MM.1S (cell line): ENCODE measurements at regions not wholly inside any gene's neighbourhood (a gene's known extent, or its start where the extent isn't known, plus 50 kb on each side); places are given as distances from the start of the nearest gene placed in this dataset.
A peak's percentile ranks its signal among the peaks of the same experiment; 100 is the strongest.

Experiments used
- DNase-seq: peaks from one replicate; pipeline ENCODE4 v3.0.0-alpha.2; 2015
- H2AFZ ChIP-seq: fragments of 300-600 bp; sonication (generic); 2 replicates; pipeline ENCODE4 v1.6.0; 2016; ENCODE audit warnings: antibody characterized with exemption, low read length
- H3F3A ChIP-seq: fragments of 300-600 bp; sonication (generic); 2 replicates; pipeline ENCODE4 v1.6.1; 2016; ENCODE audit warnings: mild to moderate bottlenecking, antibody characterized with exemption, low read length, moderate library complexity, mixed read lengths; ENCODE audit not compliant: insufficient read depth
- H3K27ac ChIP-seq: fragments of 300-600 bp; sonication (generic); 2 replicates; pipeline ENCODE4 v1.5.1; 2016; ENCODE audit warnings: mild to moderate bottlenecking, low read length
- H3K27me3 ChIP-seq: fragments of 300-600 bp; sonication (generic); replicated peaks from 2 replicates; pipeline ENCODE4 v1.6.0; 2016; ENCODE audit warnings: low read length; ENCODE audit not compliant: insufficient read depth
- H3K36me3 ChIP-seq: fragments of 300-600 bp; sonication (generic); replicated peaks from 2 replicates; pipeline ENCODE4 v1.6.1; 2016; ENCODE audit warnings: mild to moderate bottlenecking, low read length, mixed read lengths; ENCODE audit not compliant: insufficient read depth
- H3K4me1 ChIP-seq: fragments of 300-600 bp; sonication (generic); 2 replicates; pipeline ENCODE4 v1.6.1; 2016; ENCODE audit warnings: low read length, mixed read lengths
- H3K4me2 ChIP-seq: fragments of 300-600 bp; sonication (generic); 2 replicates; pipeline ENCODE4 v1.6.0; 2016; ENCODE audit warnings: low read depth, low read length
- H3K4me3 ChIP-seq: fragments of 300-600 bp; sonication (generic); 2 replicates; pipeline ENCODE4 v1.5.1; 2016; ENCODE audit warnings: low read length, mixed read lengths
- H3K79me2 ChIP-seq: fragments of 300-600 bp; sonication (generic); 2 replicates; pipeline ENCODE4 v1.6.1; 2016; ENCODE audit warnings: mixed run types, low read length, mixed read lengths
- H3K9ac ChIP-seq: fragments of 300-600 bp; sonication (generic); 2 replicates; pipeline ENCODE4 v1.6.1; 2016; ENCODE audit warnings: low read length, mixed read lengths
- H3K9me2 ChIP-seq: fragments of 300-600 bp; sonication (generic); replicated peaks from 2 replicates; pipeline ENCODE4 v1.6.1; 2016; ENCODE audit warnings: mild to moderate bottlenecking, low read length, mixed read lengths; ENCODE audit not compliant: insufficient read depth
- H3K9me3 ChIP-seq: fragments of 300-600 bp; sonication (generic); replicated peaks from 2 replicates; pipeline ENCODE4 v1.6.1; 2016; ENCODE audit warnings: mild to moderate bottlenecking, low read length, mixed read lengths; ENCODE audit not compliant: insufficient read depth
- H4K20me1 ChIP-seq: fragments of 300-600 bp; sonication (generic); 2 replicates; pipeline ENCODE4 v1.6.1; 2016; ENCODE audit warnings: mild to moderate bottlenecking, low read length, moderate library complexity, mixed read lengths; ENCODE audit not compliant: insufficient read depth
- CTCF ChIP-seq: fragments of 300-600 bp; sonication (generic); IDR thresholded peaks from 2 replicates; pipeline ENCODE4 v1.5.1; 2016; ENCODE audit warnings: antibody characterized with exemption, low read length, mixed read lengths
- EZH2 ChIP-seq: fragments of 300-600 bp; sonication (generic); optimal IDR thresholded peaks from 2 replicates; pipeline ENCODE3; 2017; ENCODE audit warnings: low read depth, mild to moderate bottlenecking, antibody characterized with exemption, low read length, mixed read lengths
- EZH2phosphoT487 ChIP-seq: fragments of 300-600 bp; sonication (generic); IDR thresholded peaks from 2 replicates; pipeline ENCODE4 v1.6.1; 2018; ENCODE audit warnings: antibody characterized with exemption, low read length

GRCh38 chr1:97004743-97005142 is 283.2 kb downstream of the PTBP2 start:
- TF ChIP-seq EZH2 (no peak), EZH2phosphoT487 (no peak), CTCF (no peak)
- no peaks in the 10 kb centered on the region for H3K9me2 ChIP-seq

GRCh38 chr1:97006044-97006661 is 284.6 kb downstream of the PTBP2 start:
- H3K79me2 ChIP-seq = no peaks in the 10 kb centered on the region
- no peak overlapping the region for H3K4me2 ChIP-seq
- H3K4me1 ChIP-seq = peaks cover 11% of the 10 kb centered on the region; the same call in 1 of the 2 replicates
- no peaks in the 10 kb centered on the region for H3K9me2 ChIP-seq
- no peak overlapping the region for H2AFZ ChIP-seq
- H3K4me3 ChIP-seq = no peak overlapping the region
- H3K9ac ChIP-seq = no peak overlapping the region
- no peaks in the 10 kb centered on the region for H4K20me1 ChIP-seq
- peak; percentile 24 for DNase-seq
- H3K27ac ChIP-seq = no peak overlapping the region
- H3F3A ChIP-seq = no peaks in the 10 kb centered on the region
- TF ChIP-seq EZH2phosphoT487 (no peak), CTCF (no peak), EZH2 (no peak)
- H3K27me3 ChIP-seq = no peaks in the 10 kb centered on the region
- no peaks in the 10 kb centered on the region for H3K36me3 ChIP-seq
- H3K9me3 ChIP-seq = no peaks in the 10 kb centered on the region

More at GRCh38 chr1:97004743-97005142, 283.2 kb downstream of the PTBP2 start:
- no peak overlapping the region for H3K4me3 ChIP-seq
- no peak overlapping the region for H2AFZ ChIP-seq
- H3K27me3 ChIP-seq = no peaks in the 10 kb centered on the region
- no peaks in the 10 kb centered on the region for H3K79me2 ChIP-seq
- no peaks in the 10 kb centered on the region for H4K20me1 ChIP-seq
- H3K9ac ChIP-seq = no peak overlapping the region
- no peak overlapping the region for H3K4me2 ChIP-seq
- H3K9me3 ChIP-seq = no peaks in the 10 kb centered on the region
- no peaks in the 10 kb centered on the region for H3F3A ChIP-seq
- 0 out of 2 replicates have a peak, but pooled peaks cover 3% of the 10 kb centered on the region for H3K4me1 ChIP-seq
- DNase-seq = no peak
- H3K36me3 ChIP-seq = no peaks in the 10 kb centered on the region
- H3K27ac ChIP-seq = no peak overlapping the region

- Histone ChIP-seq H3K9me3 (no peaks in the 10 kb centered on the region), H3K9me2 (no peaks in the 10 kb centered on the region), H3K4me1 (peaks cover 16% of the 10 kb centered on the region; the same call in 1 of the 2 replicates), H3K27me3 (no peaks in the 10 kb centered on the region), H3K36me3 (no peaks in the 10 kb centered on the region), H3K4me3 (no peak overlapping the region), H4K20me1 (no peaks in the 10 kb centered on the region), H2AFZ (no peak overlapping the region), H3K27ac (no peak overlapping the region), H3F3A (no peaks in the 10 kb centered on the region), H3K4me2 (no peak overlapping the region), H3K79me2 (no peaks in the 10 kb centered on the region), H3K9ac (no peak overlapping the region)
- TF ChIP-seq EZH2 (no peak), CTCF (no peak)
- DNase-seq = no peak
These were observed 286.4 kb downstream of the PTBP2 start for GRCh38 chr1:97007840-97008604.
